Activated CD8-positive, alpha-beta memory T cell treated with anti-CD3 and anti-CD28 coated beads for 1 hour (primary cell): ENCODE measurements at regions not wholly inside any gene's neighbourhood (a gene's known extent, or its start where the extent isn't known, plus 50 kb on each side); places are given as distances from the start of the nearest gene placed in this dataset.
"Not testable (repeated sequence)": the region's sequence is repeated elsewhere in the genome, so short reads cannot be mapped to it uniquely, and the experiment has no call there.

Experiments
- DNase-seq, 2 donors: peaks; one replicate each; pipeline ENCODE4 v3.0.0-alpha.2; 2020; ENCODE audit warnings: low read depth in 1 of 2; ENCODE audit errors: extremely low read depth in 1 of 2

- no peak for DNase-seq
Measured at GRCh38 chr2:83015035-83015715, 1443.9 kb downstream of the SUCLG1 start.

- DNase-seq = no peak
Measured at GRCh38 chr2:83014462-83014861, 1444.6 kb downstream of the SUCLG1 start.

DNA sequence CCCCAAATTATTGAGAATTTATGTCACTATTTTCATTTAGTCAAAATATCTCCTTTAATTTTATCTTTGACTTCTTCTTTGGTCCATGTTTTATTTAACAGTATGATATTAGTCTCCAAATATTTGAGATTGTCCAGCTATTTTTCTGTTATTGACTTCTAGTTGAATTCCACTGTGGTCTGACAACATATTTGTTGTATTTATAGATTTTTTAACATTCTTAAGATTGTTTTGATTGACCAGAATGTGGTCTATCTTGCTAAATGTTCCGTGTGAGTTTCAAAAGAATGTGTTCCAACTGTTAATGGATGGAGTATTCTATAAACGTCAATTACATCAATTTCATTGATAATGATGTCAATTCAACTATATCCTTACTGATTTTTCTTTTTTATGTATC lies 1452.1 kb downstream of the SUCLG1 start:
- no peak for DNase-seq

- no peak for DNase-seq
Measured at GRCh38 chr2:83003555-83003954, 1455.5 kb downstream of the SUCLG1 start.

GRCh38 chr2:83002706-83003105 lies 1456.4 kb downstream of the SUCLG1 start:
- no peak for DNase-seq

DNA sequence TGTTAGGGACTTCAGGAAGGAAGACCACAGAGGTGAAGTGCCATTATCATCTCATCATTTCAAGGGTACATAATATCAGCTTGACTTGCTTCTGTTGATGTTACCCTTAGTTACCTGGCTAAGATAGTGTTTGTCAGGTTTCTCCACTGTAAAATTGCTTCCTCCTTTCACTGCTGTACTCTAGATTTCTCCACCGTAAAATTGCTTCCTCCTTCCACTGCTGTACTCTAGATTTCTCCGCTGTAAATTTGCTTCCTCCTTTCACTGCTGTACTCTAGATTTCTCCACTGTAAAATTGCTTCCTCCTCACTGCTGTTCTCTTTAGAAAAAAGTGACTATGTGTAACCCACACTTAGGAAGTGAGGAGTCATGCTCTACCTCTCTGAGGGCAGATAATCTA lies 1460.3 kb downstream of the SUCLG1 start:
- DNase-seq = no peak

GRCh38 chr2:82996217-82996616 lies 1462.9 kb downstream of the SUCLG1 start:
- DNase-seq = no peak

DNA sequence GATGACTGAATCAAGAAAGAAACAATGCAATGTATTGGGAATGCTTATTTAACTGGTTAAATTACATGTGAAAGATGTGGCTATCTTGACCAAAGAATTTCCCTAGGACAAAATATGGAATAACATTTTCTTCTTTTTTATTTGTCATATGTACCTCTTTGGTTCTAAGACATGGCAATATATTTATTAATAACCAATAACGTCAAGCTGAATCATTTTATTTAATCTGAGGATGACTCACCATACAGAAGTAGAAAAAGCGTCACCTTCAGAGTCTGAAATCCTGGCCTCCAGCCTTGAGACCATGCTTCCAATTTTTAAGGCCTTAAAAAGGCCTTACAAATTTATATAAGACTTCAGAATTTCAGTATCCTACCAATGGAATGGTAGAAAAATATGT lies 1464.9 kb downstream of the SUCLG1 start:
- no peak for DNase-seq

DNA sequence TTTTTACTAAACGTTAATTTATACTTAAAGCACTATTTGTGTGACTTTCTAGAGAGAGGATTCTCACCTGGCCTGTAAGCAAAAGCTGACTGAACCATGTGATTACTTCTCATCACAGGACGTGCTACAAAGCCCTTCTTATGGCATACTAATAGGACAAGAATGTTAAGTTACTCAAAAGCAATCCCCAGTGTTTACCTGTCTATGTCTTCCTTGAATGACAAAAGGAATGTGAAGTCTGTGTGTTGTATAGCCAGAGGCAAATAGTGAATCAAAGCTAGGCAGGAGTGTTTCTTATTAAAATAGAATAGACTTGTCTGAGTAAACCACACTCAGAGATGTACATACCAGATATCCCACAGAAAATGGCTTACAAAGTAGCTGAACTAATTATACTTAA lies 1465.5 kb downstream of the SUCLG1 start:
- no peak for DNase-seq

- no peak for DNase-seq
Measured at GRCh38 chr2:82992968-82993367, 1466.1 kb downstream of the SUCLG1 start.

DNA sequence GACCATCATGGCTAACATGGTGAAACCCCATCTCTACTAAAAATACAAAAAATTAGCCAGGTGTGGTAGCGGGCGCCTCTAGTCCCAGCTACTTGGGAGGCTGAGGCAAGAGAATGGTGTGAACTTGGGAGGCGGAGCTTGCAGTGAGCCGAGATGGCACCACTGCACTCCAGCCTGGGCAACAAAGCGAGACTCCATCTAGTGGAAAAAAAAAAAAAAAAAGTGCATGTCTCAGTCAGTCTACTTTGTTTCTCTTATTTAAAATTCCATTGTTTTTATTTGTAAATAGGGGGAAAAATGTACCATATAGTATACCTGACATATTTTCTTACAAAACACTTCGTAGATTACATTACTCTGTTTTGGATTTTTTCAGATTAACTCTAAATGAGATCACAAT lies 1471.4 kb downstream of the SUCLG1 start:
- DNase-seq = not testable (repeated sequence)

GRCh38 chr2:82986899-82987298 lies 1472.2 kb downstream of the SUCLG1 start:
- DNase-seq = no peak

DNA sequence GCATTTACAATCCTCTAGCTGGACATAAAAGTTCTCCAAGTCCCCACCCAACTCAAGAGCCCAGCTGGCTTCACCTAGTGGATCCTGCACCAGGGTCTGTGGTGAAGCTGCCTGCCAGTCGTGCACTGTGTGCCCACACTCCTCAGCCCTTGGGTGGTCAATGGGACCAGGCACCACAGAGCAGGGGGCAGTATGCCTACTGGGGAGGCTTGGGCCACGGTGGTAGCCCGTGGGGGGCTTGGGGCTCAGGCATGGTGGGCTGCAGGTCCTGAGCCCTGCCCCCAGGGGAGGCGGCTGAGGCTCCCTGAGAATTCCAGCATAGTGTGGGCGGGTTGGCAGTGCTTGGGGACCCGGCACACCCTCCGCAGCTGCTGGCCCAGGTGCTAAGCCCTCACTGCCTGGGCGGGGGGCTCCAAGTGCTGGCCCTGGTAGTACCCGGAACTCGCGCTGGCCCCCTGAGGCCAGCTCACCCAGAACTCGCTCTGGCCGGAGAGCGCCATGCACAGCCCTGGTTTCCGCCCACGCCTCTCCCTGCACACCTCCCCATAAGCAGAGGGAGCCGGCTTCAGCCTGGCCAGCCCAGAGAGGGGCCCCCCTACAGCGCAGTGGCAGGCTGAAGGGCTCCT lies 1473.4 kb downstream of the SUCLG1 start:
- no peak for DNase-seq

DNA sequence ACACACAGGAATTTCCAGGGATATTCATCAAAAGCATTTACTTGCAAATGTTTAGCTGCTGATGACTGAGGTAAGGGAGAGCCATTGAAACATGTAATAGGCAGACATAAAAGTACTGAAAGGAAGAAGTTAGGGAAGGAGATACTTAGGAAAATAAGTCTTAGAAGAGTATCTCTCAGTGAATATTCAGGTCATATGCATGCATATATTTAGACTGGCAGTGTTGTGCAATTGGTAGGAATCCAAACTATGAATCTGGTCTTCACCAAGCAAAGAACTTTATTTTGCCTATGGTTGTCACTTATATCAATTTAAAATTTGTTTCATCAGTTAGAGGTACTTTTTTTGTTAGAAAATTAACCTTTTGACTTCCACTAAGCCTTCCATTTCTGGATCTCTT lies 1490.7 kb downstream of the SUCLG1 start:
- DNase-seq = no peak

- no peak for DNase-seq
Measured at GRCh38 chr2:82964341-82964740, 1494.7 kb downstream of the SUCLG1 start.

GRCh38 chr2:82959727-82960126 lies 1499.4 kb downstream of the SUCLG1 start:
- DNase-seq = no peak

- DNase-seq = no peak
Measured at GRCh38 chr2:82954868-82955267, 1504.2 kb downstream of the SUCLG1 start.

DNA sequence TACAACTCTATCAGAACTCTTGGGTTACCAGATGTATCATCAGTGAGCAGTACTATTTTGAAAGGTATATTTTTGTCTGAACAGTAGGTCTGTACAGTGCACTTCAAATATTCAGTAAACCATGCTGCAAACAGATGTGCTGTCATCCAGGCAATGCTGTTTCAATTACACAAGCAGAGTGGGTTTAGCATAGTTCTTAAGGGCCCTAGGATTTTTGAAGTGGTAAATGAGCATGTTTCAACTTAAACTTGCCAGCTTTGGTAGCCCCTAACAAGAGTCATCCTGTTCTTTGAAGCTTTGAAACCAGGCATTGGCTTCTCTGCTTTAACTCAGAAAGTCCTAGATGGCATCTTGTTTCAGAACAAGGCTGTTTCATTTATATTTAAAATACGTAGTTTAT lies 1519.9 kb downstream of the SUCLG1 start:
- DNase-seq = no peak

DNA sequence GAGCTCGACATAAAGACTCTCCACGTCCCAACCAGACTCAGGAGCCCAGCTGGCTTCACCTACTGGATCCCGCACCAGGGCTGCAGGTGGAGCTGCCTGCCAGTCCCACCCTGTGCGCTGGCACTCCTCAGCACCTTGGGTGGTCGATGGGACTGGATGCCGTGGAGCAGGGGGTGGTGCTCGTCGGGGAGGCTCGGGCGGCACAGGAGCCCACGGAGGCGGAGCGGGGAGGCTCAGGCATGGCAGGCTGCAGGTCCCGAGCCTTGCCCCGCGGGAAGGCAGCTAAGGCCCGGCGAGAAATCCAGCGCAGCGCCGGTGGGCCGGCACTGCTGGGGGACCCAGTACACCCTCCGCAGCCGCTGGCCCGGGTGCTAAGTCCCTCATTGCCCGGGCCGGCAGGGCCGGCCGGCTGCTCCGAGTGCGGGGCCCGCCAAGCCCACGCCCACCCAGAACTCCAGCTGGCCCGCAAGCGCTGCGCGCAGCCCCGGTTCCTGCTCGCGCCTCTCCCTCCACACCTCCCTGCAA lies 1520.7 kb downstream of the SUCLG1 start:
- not testable (repeated sequence) for DNase-seq

DNA sequence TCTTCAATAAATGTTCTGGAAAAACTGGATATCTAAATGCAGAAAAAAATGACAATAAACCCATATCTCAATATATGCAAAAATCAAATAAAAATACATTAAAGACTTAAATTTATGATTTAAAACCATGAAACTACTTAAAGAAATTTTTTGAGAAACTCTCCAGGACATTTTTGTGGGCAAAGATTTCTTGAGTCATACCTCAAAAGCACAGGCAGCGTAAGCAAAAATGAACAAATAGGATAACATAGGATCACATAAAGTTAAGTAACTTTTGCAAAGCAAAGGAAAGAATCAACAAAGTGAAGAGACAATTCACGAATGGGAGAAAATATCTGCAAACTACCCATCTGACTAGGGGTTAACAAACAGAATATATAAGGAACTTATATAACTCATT lies 1545.5 kb downstream of the SUCLG1 start:
- DNase-seq = no peak

- DNase-seq = no peak
Measured at GRCh38 chr2:82896117-82896516, 1563.0 kb downstream of the SUCLG1 start.

DNA sequence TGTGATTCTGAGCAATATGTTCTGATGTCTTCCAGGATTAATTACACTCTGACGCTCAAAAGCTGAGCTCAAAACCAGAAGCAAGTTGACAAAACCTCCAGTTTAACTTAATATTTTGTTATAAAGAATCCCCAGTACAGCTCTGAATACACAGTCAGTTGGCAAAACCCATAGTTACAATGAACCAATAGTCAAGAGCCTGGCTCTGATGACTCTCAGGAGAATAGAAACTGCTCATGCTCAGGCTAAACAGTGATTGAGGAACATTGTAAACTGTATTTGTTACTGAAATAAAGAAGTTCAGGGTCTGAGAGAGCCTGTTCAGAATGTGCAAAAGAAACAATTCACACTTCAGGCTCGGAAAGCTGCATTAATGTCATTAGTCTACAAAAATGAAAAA lies 1565.9 kb downstream of the SUCLG1 start:
- DNase-seq = no peak

GRCh38 chr2:82879803-82880202 lies 1579.3 kb downstream of the SUCLG1 start:
- no peak for DNase-seq
